ENCODE measurements at regions not wholly inside any gene's neighbourhood (a gene's known extent, or its start where the extent isn't known, plus 50 kb on each side); places are given as distances from the start of the nearest gene placed in this dataset.

DNA sequence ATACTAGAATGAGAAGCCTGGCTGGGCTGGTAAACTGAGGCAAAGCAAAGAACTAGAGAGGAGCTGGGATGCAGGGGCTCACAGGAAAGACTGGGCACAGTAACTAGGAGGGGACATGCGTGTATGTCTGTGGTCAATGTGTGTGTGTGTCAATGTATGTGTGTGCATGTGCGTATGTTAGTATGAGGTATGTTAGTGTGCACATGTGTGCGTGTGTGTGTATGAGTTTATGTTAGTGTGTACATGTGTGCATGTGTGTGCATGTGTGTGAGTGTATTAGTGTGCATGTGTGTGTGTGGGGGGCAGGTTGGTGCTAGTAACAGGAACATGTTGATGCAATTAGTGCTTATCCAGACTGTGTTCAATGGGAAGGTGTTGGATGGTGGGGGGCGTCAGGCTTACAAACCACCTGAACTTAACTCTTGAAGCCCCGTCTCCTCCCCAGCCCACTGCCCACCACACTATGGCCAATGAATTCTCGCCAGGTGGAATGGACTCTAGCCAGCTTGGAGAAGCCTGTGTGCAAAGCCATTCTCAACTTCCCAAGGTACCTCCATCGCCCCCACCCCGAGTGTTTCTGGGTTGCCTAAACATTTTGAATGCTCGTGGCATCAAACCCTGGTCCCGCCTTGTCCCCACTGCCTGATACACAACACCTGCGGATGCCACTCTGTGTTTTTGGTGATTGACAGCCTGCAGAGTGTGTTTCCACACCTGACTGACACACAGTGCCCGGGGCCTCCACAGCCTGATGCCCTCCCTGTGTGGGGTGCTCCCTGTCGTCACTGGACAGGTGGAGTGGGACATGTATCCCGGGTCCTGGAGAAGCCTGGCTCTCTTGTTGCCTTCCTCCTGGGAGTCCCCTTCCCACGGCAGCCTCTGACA is 90.1 kb upstream of the ASB18 start:
- TF ChIP-seq, protein P1, sequence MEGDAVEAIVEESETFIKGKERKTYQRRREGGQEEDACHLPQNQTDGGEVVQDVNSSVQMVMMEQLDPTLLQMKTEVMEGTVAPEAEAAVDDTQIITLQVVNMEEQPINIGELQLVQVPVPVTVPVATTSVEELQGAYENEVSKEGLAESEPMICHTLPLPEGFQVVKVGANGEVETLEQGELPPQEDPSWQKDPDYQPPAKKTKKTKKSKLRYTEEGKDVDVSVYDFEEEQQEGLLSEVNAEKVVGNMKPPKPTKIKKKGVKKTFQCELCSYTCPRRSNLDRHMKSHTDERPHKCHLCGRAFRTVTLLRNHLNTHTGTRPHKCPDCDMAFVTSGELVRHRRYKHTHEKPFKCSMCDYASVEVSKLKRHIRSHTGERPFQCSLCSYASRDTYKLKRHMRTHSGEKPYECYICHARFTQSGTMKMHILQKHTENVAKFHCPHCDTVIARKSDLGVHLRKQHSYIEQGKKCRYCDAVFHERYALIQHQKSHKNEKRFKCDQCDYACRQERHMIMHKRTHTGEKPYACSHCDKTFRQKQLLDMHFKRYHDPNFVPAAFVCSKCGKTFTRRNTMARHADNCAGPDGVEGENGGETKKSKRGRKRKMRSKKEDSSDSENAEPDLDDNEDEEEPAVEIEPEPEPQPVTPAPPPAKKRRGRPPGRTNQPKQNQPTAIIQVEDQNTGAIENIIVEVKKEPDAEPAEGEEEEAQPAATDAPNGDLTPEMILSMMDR (IDR thresholded peaks at IDR 0.05; ENCODE audit: insufficient read depth, low read length, poor library complexity, severe bottlenecking): no peak
- no peak for TF ChIP-seq EZH2phosphoT487 (conservative IDR thresholded peaks at IDR 0.05; ENCODE audit: low read length)
